GM19463 (cell line): ENCODE measurements at regions not wholly inside any gene's neighbourhood (a gene's known extent, or its start where the extent isn't known, plus 50 kb on each side); places are given as distances from the start of the nearest gene placed in this dataset.

Experiments
- ATAC-seq: cut with Tn5 transposase; IDR thresholded peaks from one replicate; pipeline ENCODE4 v1.9.1; 2021; ENCODE audit warnings: mild to moderate bottlenecking, moderate library complexity; ENCODE audit not compliant: unreplicated experiment

DNA sequence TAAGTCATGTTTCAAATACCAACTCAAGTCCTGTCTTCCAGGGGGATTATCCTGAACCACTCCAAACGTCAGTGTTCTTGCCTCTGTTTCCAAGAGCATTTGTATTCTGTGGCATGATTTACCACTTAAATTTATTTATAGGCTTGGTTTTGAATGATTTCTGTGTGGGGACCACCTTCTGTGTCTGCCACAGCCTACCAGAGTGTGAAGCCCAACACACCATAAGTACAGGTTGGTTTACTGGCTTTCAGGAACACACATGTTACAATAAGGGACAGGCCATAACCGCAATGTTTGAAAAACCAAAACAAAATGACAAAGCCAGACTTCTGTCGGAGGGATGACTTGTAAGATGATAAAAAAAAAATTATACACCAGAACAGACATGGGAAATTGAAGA, 56.5 kb upstream of the MAP3K7 start:
- ATAC-seq, result no peak

DNA sequence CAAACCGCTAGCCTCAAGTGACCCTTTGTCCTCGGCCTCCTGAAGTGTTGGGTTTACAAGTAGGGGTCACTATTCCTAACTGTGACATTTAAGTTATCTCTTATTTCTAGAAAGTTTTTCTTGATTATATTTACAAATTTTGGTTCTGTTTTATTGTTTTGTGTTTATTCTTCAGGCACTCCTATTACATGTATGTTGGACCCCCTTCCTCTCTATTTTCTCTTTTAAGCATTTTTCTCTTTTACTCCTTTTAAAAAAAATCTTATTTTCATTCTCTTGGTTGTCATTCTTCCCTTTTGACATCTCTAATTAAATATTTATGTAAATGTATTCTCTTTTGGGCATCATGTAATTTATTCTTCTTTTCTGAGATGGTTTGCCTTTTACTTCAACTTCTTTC, 50.4 kb upstream of the MAP3K7 start:
- no peak for ATAC-seq
